Liver (tissue), 7 donors: ENCODE measurements at regions not wholly inside any gene's neighbourhood (a gene's known extent, or its start where the extent isn't known, plus 50 kb on each side); places are given as distances from the start of the nearest gene placed in this dataset.

ENCODE experiments used
- DNase-seq: peaks from one replicate; pipeline ENCODE4 v3.0.0-alpha.2; 2017; ENCODE audit warnings: low spot score
- H3K27ac ChIP-seq, 2 donors: one replicate each; pipeline ENCODE4 v1.7.0; 2013; ENCODE audit warnings: inconsistent platforms in 2 of 2, low read length in 2 of 2, control low read depth in 1 of 2, low read depth in 1 of 2, mild to moderate bottlenecking in 1 of 2
- H3K27me3 ChIP-seq, 4 donors: one replicate each; pipeline versions ENCODE4 v1.6.1 to v1.7.0; 2013; ENCODE audit warnings: low read length in 3 of 4, inconsistent platforms in 1 of 4, mild to moderate bottlenecking in 1 of 4, moderate library complexity in 1 of 4; ENCODE audit not compliant: control insufficient read depth in 4 of 4, insufficient read depth in 4 of 4
- H3K36me3 ChIP-seq, 4 donors: one replicate each; pipeline versions ENCODE4 v1.6.1 to v1.7.0; 2013; ENCODE audit warnings: low read length in 3 of 4, mild to moderate bottlenecking in 3 of 4, low read depth in 1 of 4, moderate library complexity in 1 of 4; ENCODE audit not compliant: control insufficient read depth in 4 of 4, insufficient read depth in 3 of 4
- H3K4me1 ChIP-seq, 4 donors: one replicate each; pipeline versions ENCODE4 v1.6.1 to v1.7.0; 2013; ENCODE audit warnings: low read length in 3 of 4, mild to moderate bottlenecking in 3 of 4, moderate library complexity in 1 of 4; ENCODE audit not compliant: control insufficient read depth in 4 of 4, insufficient read depth in 4 of 4
- H3K4me3 ChIP-seq, 3 donors: one replicate each; pipeline versions ENCODE4 v1.6.1 to v1.7.0; 2013; ENCODE audit warnings: low read length in 3 of 3, control low read depth in 1 of 3, low read depth in 1 of 3, mild to moderate bottlenecking in 1 of 3
- H3K9ac ChIP-seq, 2 donors: one replicate each; pipeline ENCODE4 v1.7.0; 2013; ENCODE audit warnings: low read length in 2 of 2, mild to moderate bottlenecking in 2 of 2, moderate library complexity in 2 of 2, control low read depth in 1 of 2, low read depth in 1 of 2
- H3K9me3 ChIP-seq, 4 donors: one replicate each; pipeline versions ENCODE4 v1.6.1 to v1.7.0; 2013; ENCODE audit warnings: low read length in 3 of 4; ENCODE audit not compliant: control insufficient read depth in 4 of 4
- EGR1 ChIP-seq, 2 donors: IDR thresholded peaks; 2 replicates each; pipeline ENCODE4 v1.6.1; 2016 to 2018; ENCODE audit warnings: antibody characterized with exemption in 2 of 2, low read depth in 2 of 2
- FOXA1 ChIP-seq: IDR thresholded peaks from 2 replicates; pipeline ENCODE4 v1.6.1; 2016; ENCODE audit warnings: antibody characterized with exemption
- FOXA2 ChIP-seq: IDR thresholded peaks from 2 replicates; pipeline ENCODE4 v1.6.1; 2016; ENCODE audit warnings: antibody characterized with exemption
- GABPA ChIP-seq, 2 donors: IDR thresholded peaks in 1 of 2; conservative IDR thresholded peaks in 1 of 2; 2 replicates each; pipeline ENCODE4 v1.6.1; 2016; ENCODE audit warnings: antibody characterized with exemption in 2 of 2, mild to moderate bottlenecking in 1 of 2, moderate library complexity in 1 of 2
- HNF4A ChIP-seq, 2 donors: conservative IDR thresholded peaks; 2 replicates each; pipeline ENCODE4 v1.6.1; 2016; ENCODE audit warnings: antibody characterized with exemption in 2 of 2, mild to moderate bottlenecking in 2 of 2
- HNF4G ChIP-seq: IDR thresholded peaks from 2 replicates; pipeline ENCODE4 v1.6.1; 2016; ENCODE audit warnings: antibody characterized with exemption
- JUND ChIP-seq, 2 donors: IDR thresholded peaks; 2 replicates each; pipeline ENCODE4 v1.6.1; 2016; ENCODE audit warnings: antibody characterized with exemption in 2 of 2
- NR2F2 ChIP-seq: IDR thresholded peaks from 2 replicates; pipeline ENCODE4 v1.6.1; 2016; ENCODE audit warnings: antibody characterized with exemption
- RXRA ChIP-seq, 2 donors: IDR thresholded peaks; 2 replicates each; pipeline ENCODE4 v1.6.1; 2017 to 2018; ENCODE audit warnings: antibody characterized with exemption in 2 of 2, mild to moderate bottlenecking in 1 of 2
- SP1 ChIP-seq: IDR thresholded peaks from 2 replicates; pipeline ENCODE4 v1.6.1; 2018; ENCODE audit warnings: antibody characterized with exemption, mild to moderate bottlenecking
- TAF1 ChIP-seq: conservative IDR thresholded peaks from 2 replicates; pipeline ENCODE4 v1.6.1; 2016; ENCODE audit warnings: antibody characterized with exemption, mild to moderate bottlenecking
- YY1 ChIP-seq: IDR thresholded peaks from 2 replicates; pipeline ENCODE4 v1.6.1; 2016; ENCODE audit warnings: antibody characterized with exemption, mild to moderate bottlenecking
- WGBS: extraction: QIAGEN DNeasy Blood & Tissue Kit; methylation state at CpG from one replicate; pipeline ENCODE4 v1.1.7; 2013; 5-methylcytosine and 5-hydroxymethylcytosine counted together
- TF ChIP-seq, protein P1 (sequence below): IDR thresholded peaks from 2 replicates; pipeline ENCODE4 v1.6.1; 2016; ENCODE audit warnings: antibody characterized with exemption, mild to moderate bottlenecking
- TF ChIP-seq, protein P2 (sequence below): IDR thresholded peaks from 2 replicates; pipeline ENCODE4 v1.6.1; 2016; ENCODE audit warnings: antibody characterized with exemption
- TF ChIP-seq, protein P3 (sequence below): IDR thresholded peaks from 2 replicates; pipeline ENCODE4 v1.6.1; 2016; ENCODE audit warnings: antibody characterized with exemption
- donor health status: healthy.
- donor health status: healthy.
- donor health status: healthy.
- donor health status: healthy.

DNA sequence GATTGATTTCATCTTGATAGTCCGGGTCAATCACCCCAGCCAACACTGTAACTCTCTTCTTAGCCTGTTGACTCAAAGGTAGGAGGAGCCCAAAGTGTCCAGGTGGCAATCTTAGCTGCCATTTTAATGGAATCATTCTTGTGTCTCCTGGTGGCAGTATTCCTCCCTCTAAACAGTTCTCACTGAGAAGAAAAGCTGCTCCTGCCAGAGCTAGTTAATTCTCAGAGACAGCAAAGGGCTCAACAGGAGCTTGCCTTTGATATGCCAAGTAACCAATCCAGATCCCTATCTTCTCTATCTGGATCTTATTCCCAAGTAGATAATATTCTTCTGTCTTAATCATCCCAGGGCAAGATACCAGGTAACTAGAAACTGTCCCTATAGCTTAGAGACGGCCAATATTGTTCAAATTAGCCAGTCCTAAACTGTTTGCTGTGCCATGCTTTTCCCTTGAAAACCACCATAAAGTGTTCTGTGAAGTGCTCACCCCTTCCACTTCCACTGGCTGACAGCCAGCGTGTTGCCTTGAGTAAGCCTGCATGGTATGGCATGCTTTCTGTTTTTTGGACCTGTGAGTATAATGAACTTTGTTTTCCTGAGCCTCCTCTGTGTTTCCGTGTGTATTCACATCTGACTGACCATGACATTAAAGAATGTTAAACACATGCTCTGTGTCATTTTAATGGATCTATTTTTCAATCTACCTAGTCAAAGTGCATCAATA is 463.7 kb upstream of the SLITRK5 start (continued):
- TF ChIP-seq, protein P1, sequence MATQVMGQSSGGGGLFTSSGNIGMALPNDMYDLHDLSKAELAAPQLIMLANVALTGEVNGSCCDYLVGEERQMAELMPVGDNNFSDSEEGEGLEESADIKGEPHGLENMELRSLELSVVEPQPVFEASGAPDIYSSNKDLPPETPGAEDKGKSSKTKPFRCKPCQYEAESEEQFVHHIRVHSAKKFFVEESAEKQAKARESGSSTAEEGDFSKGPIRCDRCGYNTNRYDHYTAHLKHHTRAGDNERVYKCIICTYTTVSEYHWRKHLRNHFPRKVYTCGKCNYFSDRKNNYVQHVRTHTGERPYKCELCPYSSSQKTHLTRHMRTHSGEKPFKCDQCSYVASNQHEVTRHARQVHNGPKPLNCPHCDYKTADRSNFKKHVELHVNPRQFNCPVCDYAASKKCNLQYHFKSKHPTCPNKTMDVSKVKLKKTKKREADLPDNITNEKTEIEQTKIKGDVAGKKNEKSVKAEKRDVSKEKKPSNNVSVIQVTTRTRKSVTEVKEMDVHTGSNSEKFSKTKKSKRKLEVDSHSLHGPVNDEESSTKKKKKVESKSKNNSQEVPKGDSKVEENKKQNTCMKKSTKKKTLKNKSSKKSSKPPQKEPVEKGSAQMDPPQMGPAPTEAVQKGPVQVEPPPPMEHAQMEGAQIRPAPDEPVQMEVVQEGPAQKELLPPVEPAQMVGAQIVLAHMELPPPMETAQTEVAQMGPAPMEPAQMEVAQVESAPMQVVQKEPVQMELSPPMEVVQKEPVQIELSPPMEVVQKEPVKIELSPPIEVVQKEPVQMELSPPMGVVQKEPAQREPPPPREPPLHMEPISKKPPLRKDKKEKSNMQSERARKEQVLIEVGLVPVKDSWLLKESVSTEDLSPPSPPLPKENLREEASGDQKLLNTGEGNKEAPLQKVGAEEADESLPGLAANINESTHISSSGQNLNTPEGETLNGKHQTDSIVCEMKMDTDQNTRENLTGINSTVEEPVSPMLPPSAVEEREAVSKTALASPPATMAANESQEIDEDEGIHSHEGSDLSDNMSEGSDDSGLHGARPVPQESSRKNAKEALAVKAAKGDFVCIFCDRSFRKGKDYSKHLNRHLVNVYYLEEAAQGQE, result no peak

DNA sequence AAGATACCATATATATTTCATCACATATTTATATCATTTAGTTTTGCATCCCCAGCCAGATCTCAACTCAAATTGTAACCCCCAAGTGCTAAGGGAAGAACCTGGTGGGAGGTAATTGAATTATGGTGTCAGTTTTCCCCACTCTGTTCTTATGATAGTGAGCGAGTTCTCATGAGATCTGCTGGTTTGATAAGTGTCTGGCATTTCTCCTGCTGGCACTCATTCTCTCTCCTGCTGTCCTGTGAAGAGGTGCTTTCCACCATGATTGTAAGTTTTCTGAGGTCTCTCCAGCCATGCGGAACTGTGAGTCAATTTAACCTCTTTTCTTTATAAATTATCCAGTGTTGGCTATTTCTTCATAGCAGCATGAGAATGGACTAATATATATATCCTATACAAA is 462.5 kb upstream of the SLITRK5 start:
- no peak overlapping the region for H3K27ac ChIP-seq
- TF ChIP-seq JUND (IDR thresholded peaks at IDR 0.05) (no peak), EGR1 (IDR thresholded peaks at IDR 0.05; ENCODE audit: low read depth in 2 of 2) (no peak), FOXA2 (no peak), GABPA (IDR thresholded peaks at IDR 0.05 in 1 of 2, conservative IDR thresholded peaks at IDR 0.05 in 1 of 2) (no peak), RXRA (IDR thresholded peaks at IDR 0.05) (no peak), SP1 (no peak), NR2F2 (no peak), TAF1 (no peak), HNF4A (conservative IDR thresholded peaks at IDR 0.05) (no peak), HNF4G (no peak)
- TF ChIP-seq, protein P1, result no peak
- TF ChIP-seq, protein P2, sequence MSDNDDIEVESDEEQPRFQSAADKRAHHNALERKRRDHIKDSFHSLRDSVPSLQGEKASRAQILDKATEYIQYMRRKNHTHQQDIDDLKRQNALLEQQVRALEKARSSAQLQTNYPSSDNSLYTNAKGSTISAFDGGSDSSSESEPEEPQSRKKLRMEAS, result no peak
- TF ChIP-seq, protein P3, sequence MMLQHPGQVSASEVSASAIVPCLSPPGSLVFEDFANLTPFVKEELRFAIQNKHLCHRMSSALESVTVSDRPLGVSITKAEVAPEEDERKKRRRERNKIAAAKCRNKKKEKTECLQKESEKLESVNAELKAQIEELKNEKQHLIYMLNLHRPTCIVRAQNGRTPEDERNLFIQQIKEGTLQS, result no peak
- DNase-seq, result no peak
- 85% methylated on average over 2 of the region's 2 CpGs for WGBS
- H3K9ac ChIP-seq, result no peak overlapping the region
- no peaks in the 10 kb centered on the region for H3K9me3 ChIP-seq
- no peaks in the 10 kb centered on the region for H3K4me1 ChIP-seq
- H3K4me3 ChIP-seq, result no peak overlapping the region
- no peaks in the 10 kb centered on the region for H3K27me3 ChIP-seq
- H3K36me3 ChIP-seq, result no peaks in the 10 kb centered on the region

DNA sequence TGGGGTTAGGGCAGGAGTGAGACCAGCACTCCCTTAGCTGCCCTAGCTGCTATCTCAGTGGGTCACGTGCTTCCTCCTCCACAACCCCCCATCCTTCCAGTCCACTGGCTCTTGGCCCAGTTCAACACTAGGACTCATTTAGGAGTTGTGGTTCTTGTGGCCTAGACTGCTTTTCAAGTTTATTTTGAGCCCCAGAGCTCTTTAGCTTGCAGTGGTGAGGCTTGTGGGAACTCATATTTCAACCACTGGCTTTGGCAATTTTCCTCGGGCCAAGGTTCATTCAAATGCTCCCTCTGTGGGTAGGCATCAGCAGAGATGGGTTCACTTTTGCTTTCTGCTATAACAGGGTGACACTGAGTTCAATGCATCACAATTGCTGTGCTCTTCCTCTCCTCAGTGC is 436.2 kb upstream of the SLITRK5 start:
- Histone ChIP-seq H3K4me1 (no peaks in the 10 kb centered on the region), H3K27ac (no peak overlapping the region), H3K27me3 (no peaks in the 10 kb centered on the region), H3K4me3 (no peak overlapping the region), H3K36me3 (no peaks in the 10 kb centered on the region), H3K9me3 (no peaks in the 10 kb centered on the region), H3K9ac (no peak overlapping the region)
- DNase-seq, result no peak
- 71% methylated on average over 2 of the region's 2 CpGs for WGBS
- no peak for TF ChIP-seq FOXA2
- TF ChIP-seq TAF1, result no peak
- TF ChIP-seq SP1, result no peak
- TF ChIP-seq, protein P1, result no peak
- no peak for TF ChIP-seq FOXA1
- TF ChIP-seq NR2F2, result no peak
- TF ChIP-seq YY1, result no peak
- TF ChIP-seq, protein P2, result no peak
- TF ChIP-seq, protein P3, result no peak
- no peak for TF ChIP-seq JUND (IDR thresholded peaks at IDR 0.05)
- TF ChIP-seq RXRA (IDR thresholded peaks at IDR 0.05), result no peak
